Left ventricle myocardium superior (tissue), 1 donor: ENCODE measurements at regions not wholly inside any gene's neighbourhood (a gene's known extent, or its start where the extent isn't known, plus 50 kb on each side); places are given as distances from the start of the nearest gene placed in this dataset.

ENCODE experiments used
- ATAC-seq: fragments of 200-7000 bp; cut with Tn5 transposase; one replicate; pipeline ENCODE4 v1.9.1; 2020; ENCODE audit warnings: mild to moderate bottlenecking, moderate library complexity
- DNase-seq: peaks from one replicate; pipeline ENCODE4 v3.0.0-alpha.2; 2020
- intact Hi-C: fragments of 100-400 bp; cut with micrococcal nuclease; formaldehyde crosslinking; loops from one replicate; pipeline ENCODE4 v1.11.0; 2022
- donor health status: DM: no; HTN: yes; CAD: no; lungs with severe emphysema.

DNA sequence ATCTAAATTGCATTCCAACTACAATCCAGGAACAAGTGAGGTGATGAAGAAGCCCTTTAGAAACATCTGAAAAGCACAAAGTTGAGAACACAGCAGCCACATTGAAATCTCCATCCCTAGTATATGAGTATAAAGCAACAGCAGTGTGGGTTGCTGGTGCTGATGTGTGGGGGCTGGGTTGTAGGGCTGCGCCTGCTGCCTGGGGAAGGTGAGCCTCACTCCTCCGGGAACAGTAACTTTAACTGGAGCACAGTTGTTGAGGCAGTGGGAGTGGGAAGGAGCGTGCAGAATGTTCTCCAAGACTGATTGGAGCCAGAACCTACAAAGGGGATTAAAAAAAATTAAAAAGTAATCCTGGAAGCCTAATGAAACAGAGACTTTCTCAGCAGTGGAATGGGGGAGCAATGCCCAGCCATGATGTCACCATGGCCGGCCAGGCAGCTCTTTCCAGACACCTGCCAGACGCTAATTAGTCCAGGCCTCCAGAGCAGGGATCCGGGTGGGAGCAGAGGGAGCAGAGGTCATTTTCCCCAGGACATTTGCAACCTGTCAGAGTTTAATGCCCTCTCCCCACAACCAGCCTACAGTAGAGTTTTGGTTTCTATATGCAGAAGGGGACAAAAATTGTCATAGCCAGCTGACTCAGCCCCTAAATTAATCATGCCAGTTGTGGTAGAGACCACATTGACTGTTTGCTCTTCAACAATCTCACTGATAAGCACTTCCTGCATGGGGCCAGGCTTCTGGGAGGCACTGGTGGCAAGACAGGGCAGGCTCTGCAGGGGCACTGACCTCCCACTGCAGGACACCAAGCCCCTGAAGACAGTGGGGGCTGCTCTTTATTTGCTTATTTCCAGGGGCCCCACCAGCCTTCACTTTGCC is 133.0 kb upstream of the ZNF32 start:
- peak; percentile 52 for ATAC-seq
- no peak for DNase-seq
- intact Hi-C loops: no loop called here

DNA sequence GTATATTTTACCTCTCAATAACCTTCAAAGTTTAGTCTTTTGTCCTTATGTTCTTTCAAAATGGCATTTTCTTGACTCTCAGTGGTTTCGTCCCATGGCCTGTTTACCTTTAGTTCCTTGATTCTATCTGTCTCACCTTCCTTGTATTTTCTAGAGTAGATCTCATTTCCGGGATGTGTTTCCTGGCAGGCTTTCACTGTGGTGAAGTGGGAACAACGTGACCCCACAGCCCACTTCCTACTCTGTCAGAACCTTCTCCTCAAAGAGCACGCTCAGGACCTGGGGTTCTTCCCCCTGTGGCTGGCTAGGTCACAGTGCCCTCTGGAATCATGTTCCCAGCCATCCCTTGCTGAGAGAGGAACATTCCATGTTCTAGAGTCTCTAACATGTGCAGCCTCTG is 129.9 kb upstream of the ZNF32 start:
- no peak for ATAC-seq
- DNase-seq: no peak
- intact Hi-C loops: no loop called here

DNA sequence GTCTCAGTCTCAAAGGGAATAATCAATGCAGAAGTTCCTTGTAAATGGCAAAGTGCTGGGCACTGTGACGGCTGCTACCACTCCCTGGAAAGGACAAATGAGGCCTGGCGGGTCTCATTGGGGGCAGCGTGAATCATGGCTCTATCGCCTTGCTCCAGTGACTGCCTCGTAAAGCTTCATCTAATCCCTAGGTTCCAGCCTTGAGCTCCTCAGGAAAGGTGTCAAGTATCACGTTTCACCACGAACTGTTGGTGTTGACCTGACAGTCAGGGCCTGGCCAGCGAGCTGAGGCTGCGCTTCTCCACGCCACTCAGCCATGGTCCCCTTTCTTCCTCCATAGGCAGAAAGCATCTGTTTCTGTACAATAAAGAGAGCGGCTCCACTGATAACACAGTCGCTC is 126.7 kb upstream of the ZNF32 start:
- no peak for ATAC-seq
- intact Hi-C loops: no loop called here
- no peak for DNase-seq

- no peak for DNase-seq
- intact Hi-C loops: no loop called here
- ATAC-seq: no peak
Measured at GRCh38 chr10:43774234-43774769, 125.6 kb upstream of the ZNF32 start.

GRCh38 chr10:43773736-43774135 is 125.1 kb upstream of the ZNF32 start:
- intact Hi-C loops: no loop called here
- DNase-seq (no peak), ATAC-seq (no peak)

DNA sequence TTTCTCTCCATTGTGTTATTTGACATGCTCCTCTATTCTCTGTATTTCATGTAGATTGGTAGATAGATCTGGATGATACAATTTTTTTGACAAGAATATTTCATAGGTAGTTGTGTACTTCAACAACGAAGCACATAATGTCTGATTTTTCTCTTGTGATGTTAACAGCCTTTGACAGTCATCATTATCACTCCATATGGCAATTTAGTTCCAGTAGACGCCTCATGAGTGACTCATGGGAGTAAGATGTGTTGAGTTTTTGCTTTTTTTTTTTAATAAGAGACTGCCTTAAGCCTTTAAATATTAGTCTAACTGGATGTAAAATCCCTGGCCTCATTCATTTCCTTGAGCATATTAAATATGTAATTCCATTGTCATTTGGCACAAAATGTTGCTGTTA is 123.5 kb upstream of the ZNF32 start:
- no peak for ATAC-seq
- DNase-seq: no peak
- intact Hi-C loops: no loop called here

- no peak for ATAC-seq
- intact Hi-C loops: no loop called here
- DNase-seq: no peak
Measured at GRCh38 chr10:43771675-43772074, 123.0 kb upstream of the ZNF32 start.

- ATAC-seq: no peak
Measured at GRCh38 chr10:43765516-43765915, 116.8 kb upstream of the ZNF32 start.

GRCh38 chr10:43763846-43764245 is 115.2 kb upstream of the ZNF32 start:
- intact Hi-C loops: no loop called here
- ATAC-seq (no peak), DNase-seq (no peak)

More at GRCh38 chr10:43765516-43765915, 116.8 kb upstream of the ZNF32 start:
- intact Hi-C loops: no loop called here
- DNase-seq: no peak

- DNase-seq (no peak), ATAC-seq (no peak)
- intact Hi-C loops: no loop called here
Measured at GRCh38 chr10:43760514-43760913, 111.8 kb upstream of the ZNF32 start.

DNA sequence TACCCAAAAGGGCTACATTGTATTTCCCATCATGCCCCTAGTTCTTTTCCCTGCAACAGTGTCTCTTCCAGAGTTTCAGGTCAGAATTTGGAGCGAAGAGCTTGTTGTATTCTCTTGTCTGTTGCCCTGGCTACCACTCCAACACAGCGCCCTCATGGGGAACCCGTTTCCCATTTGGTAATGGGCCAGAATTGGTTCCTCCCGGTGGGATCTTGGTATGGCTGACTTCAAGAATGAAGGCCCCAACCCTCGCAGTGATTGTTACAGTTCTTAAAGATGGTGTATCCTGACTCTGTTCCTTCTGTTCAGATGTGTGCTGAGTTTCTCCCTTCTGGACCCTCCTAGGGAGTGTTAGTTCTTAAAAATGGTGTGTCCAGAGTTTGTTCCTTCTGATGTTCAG is 110.5 kb upstream of the ZNF32 start:
- ATAC-seq (no peak), DNase-seq (no peak)
- intact Hi-C loops: no loop called here

- ATAC-seq (no peak), DNase-seq (no peak)
- intact Hi-C loops: no loop called here
Measured at GRCh38 chr10:43756341-43756740, 107.7 kb upstream of the ZNF32 start.

DNA sequence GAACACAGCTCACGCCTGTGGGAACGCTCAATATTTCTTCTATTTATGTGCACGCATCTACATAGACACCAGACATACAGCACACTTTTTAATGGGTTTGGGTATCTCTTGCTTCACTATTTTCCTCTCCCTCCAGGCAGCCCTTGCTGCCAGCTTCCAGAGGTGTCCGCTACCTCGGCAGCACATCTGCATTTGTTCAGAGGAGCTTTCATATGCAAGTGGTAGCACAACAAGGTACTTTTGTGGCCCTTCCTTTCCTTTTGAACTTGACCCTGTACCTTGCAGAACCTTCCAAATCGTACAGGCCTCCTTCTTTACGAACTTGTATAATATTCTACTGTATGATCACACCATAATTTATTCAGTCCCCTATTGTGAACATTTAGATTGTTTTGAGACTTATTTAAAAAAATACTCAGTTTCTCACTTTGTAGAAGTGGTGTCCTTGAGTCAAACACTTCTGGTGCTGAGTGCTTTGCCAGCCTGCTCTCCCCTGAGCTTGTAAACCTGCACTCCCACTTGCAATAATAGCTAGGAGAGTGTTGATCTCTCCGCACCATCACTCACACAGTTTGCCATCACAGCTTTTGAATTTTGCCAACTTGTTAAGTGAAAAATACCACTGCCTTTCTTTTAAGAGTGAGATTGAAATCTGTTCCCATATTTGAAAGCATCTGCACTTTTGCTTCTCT is 106.0 kb upstream of the ZNF32 start:
- intact Hi-C loops: no loop called here
- ATAC-seq (no peak), DNase-seq (no peak)

DNA sequence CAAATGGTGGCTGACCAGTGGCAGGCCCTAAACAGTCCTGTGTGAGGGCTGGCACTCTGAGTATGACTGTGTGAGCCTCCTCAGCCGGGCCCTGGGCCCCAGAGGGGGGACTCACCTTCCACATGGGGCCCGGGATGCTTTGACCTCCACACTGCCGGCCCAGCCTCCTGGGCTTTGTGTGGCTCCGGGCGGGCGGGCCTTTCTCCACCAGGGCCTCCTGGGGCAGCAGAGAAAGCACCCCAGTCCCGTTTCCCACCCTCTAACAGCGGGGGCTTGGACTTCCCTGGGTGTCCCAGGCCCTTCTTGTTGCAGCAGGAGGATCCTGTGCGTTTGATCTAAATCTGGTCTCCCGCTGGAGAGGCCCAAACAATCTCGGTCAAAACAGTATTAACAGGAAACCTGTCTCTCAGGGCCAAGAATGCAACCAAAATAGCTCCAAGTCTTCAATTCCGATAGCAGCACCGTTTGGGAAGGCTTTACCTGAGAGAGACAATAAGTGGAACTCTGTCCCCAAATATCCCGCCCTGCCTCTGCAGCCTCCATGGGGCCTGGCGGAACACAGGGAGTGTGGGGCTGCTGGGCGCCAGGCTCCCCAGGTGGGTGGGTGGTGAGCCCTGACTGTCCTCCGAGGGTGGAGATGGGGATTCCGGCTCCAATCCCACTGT is 104.8 kb upstream of the ZNF32 start:
- DNase-seq (no peak), ATAC-seq (no peak)
- intact Hi-C loops: no loop called here

DNA sequence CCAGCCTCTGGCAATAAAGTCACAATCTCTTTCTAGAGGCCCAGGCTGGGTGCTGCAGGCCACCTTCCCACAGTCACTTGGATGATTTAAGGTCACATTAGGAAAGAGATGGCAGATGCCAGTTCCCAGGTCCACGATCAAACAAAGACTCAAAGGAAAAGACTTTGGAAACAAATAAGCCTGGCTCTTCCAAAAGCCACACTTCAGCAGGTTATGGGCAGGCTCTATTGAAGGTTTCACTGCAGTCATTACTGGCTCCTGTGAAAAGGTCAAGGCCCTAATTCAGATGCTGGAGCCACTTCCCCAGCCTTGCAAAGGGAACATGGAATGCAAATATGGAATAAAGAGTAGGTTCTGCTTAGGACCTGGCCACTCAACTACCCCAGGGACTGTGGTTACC is 104.0 kb upstream of the ZNF32 start:
- intact Hi-C loops: no loop called here
- ATAC-seq: no peak
- DNase-seq: no peak

DNA sequence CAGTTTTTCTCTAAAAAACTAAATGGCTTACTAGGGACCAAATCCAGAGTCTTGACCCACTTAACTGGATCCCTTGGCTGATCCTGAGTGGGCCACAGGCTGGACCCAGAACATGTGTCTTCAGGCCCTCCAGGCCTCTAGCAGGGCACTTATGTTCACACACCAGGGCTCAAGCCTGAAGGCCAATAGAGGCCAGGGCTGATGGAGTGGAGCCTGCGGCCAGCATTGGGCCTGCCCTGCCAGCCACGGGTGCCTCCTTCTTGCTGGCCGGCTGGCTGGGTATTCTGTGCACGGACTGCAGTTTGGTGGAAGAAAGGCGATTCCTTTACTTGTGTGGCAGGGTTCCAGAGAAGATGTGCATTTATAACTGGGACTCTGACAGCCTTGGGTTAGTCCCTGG is 103.0 kb upstream of the ZNF32 start:
- DNase-seq (no peak), ATAC-seq (no peak)
- intact Hi-C loops: no loop called here

- DNase-seq: no peak
- intact Hi-C loops: no loop called here
- ATAC-seq: no peak
Measured at GRCh38 chr10:43749940-43750552, 101.4 kb upstream of the ZNF32 start.

- intact Hi-C loops: no loop called here
- DNase-seq: no peak
- ATAC-seq: no peak
Measured at GRCh38 chr10:43749145-43749576, 100.5 kb upstream of the ZNF32 start.

DNA sequence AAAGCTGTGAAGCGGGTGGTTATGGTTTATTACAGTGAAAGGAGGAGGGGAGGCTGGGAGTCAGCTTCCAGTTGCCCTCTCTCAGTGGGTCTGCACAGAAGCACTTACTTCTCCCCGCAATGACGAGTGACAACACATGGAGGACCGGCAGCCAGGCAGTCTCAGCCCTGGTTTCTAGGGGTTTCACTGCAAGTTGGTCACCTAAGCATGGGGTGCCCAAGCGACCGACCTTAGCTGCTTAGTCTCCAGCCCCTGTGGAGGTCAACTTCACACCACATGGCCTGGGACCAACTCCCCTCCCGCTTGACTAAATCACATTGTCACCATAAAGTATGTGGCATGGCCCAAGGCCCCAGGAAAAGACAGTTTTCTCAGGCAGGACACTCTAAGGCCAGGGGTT is 99.9 kb upstream of the ZNF32 start:
- intact Hi-C loops: no loop called here
- no peak for ATAC-seq
- DNase-seq: no peak

GRCh38 chr10:43746906-43747305 is 98.2 kb upstream of the ZNF32 start:
- intact Hi-C loops: no loop called here
- no peak for DNase-seq
- ATAC-seq: no peak
